ENCODE measurements at regions not wholly inside any gene's neighbourhood (a gene's known extent, or its start where the extent isn't known, plus 50 kb on each side); places are given as distances from the start of the nearest gene placed in this dataset.
A peak's percentile ranks its signal among the peaks of the same experiment; 100 is the strongest.

DNA sequence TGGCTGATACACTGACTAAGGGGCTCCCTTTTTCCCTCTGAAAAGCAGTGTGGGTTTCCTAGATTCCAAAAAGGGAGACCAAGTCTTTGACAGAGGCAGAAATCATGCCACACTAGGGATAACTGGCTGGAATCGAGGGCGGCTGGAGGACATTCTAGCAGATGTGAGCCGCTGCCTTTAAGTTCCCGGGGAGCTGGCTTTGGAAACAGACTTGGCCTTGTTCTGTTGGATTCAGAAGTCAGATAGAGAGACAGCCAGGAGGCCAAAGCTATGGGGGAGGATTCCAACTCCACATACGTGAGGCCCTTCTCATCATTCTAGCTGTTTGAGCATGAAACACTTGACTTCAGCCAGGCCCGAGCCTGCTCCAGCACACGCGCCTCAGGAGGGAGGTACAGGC, 109.9 kb upstream of the FOXC1 start:
- no peak overlapping the region for H3K27ac ChIP-seq (ENCODE audit: low read depth in 1 of 3, low read length in 2 of 3)
- FAIRE-seq (no peak), DNase-seq (no peak)
- H3K27me3 ChIP-seq (ENCODE audit: control insufficient read depth in 3 of 3, insufficient read depth in 3 of 3, low read length in 3 of 3) = peaks cover 0 to 3% (median 1%) of the 10 kb centered on the region in 3 donors
- no peak overlapping the region for H3K4me3 ChIP-seq (ENCODE audit: low read depth in 1 of 3, low read length in 3 of 3)
- no peaks in the 10 kb centered on the region for H3K4me1 ChIP-seq (ENCODE audit: control insufficient read depth in 3 of 3, insufficient read depth in 2 of 3, low read depth in 1 of 3, low read length in 2 of 3)
- peaks cover 0 to 9% of the 10 kb centered on the region in 2 donors for H3K9me3 ChIP-seq (ENCODE audit: control insufficient read depth in 2 of 2, insufficient read depth in 1 of 2, low read depth in 1 of 2, low read length in 1 of 2)
- WGBS, 3 donors = 81 to 85% (median 83%) methylated on average over 8 of the region's 8 CpGs
- H3K36me3 ChIP-seq (ENCODE audit: control insufficient read depth in 3 of 3, insufficient read depth in 2 of 3, low read depth in 1 of 3, low read length in 3 of 3) = no peaks in the 10 kb centered on the region

GRCh38 chr6:1500913-1501312, 108.8 kb upstream of the FOXC1 start:
- H3K4me1 ChIP-seq (ENCODE audit: control insufficient read depth in 3 of 3, insufficient read depth in 2 of 3, low read depth in 1 of 3, low read length in 2 of 3) = no peaks in the 10 kb centered on the region
- peaks cover 0 to 6% of the 10 kb centered on the region in 2 donors for H3K9me3 ChIP-seq (ENCODE audit: control insufficient read depth in 2 of 2, insufficient read depth in 1 of 2, low read depth in 1 of 2, low read length in 1 of 2)
- no peak overlapping the region for H3K27ac ChIP-seq (ENCODE audit: low read depth in 1 of 3, low read length in 2 of 3)
- no peaks in the 10 kb centered on the region for H3K36me3 ChIP-seq (ENCODE audit: control insufficient read depth in 3 of 3, insufficient read depth in 2 of 3, low read depth in 1 of 3, low read length in 3 of 3)
- H3K27me3 ChIP-seq (ENCODE audit: control insufficient read depth in 3 of 3, insufficient read depth in 3 of 3, low read length in 3 of 3) = peaks cover 0 to 3% (median 0%) of the 10 kb centered on the region in 3 donors
- H3K4me3 ChIP-seq (ENCODE audit: low read depth in 1 of 3, low read length in 3 of 3) = no peak overlapping the region
- FAIRE-seq (no peak), DNase-seq (peak; percentile 4 to 32)
- WGBS, 3 donors = 24 to 65% (median 45%) methylated on average over 11 of the region's 11 CpGs

DNA sequence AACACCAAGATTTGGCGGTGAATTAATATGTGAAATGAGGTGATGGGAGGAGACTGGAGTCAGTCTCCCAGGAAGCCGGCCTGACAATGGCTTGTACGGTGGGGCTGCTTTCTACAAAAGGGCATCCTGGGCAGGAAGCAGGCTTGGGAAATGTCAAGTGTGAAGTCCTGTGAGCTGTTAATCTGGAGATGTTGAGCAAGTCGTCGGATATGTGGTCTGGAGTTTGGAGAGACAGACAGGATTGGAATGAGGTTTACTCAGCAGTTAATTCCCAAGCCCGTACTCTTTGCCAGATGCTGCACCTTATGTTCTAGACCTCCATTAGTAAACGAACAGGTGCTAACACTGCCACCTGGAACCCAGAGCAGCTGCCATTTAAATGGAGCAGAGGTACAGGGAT, 107.7 kb upstream of the FOXC1 start:
- DNase-seq (no peak), FAIRE-seq (no peak)
- Histone ChIP-seq H3K4me3 (ENCODE audit: low read depth in 1 of 3, low read length in 3 of 3) (no peak overlapping the region), H3K27ac (ENCODE audit: low read depth in 1 of 3, low read length in 2 of 3) (no peak overlapping the region), H3K36me3 (ENCODE audit: control insufficient read depth in 3 of 3, insufficient read depth in 2 of 3, low read depth in 1 of 3, low read length in 3 of 3) (no peaks in the 10 kb centered on the region), H3K27me3 (ENCODE audit: control insufficient read depth in 3 of 3, insufficient read depth in 3 of 3, low read length in 3 of 3) (peaks cover 0 to 3% (median 0%) of the 10 kb centered on the region in 3 donors), H3K4me1 (ENCODE audit: control insufficient read depth in 3 of 3, insufficient read depth in 2 of 3, low read depth in 1 of 3, low read length in 2 of 3) (no peaks in the 10 kb centered on the region), H3K9me3 (ENCODE audit: control insufficient read depth in 2 of 2, insufficient read depth in 1 of 2, low read depth in 1 of 2, low read length in 1 of 2) (no peaks in the 10 kb centered on the region)
- WGBS, 3 donors = 69 to 78% (median 74%) methylated on average over 7 of the region's 7 CpGs

DNA sequence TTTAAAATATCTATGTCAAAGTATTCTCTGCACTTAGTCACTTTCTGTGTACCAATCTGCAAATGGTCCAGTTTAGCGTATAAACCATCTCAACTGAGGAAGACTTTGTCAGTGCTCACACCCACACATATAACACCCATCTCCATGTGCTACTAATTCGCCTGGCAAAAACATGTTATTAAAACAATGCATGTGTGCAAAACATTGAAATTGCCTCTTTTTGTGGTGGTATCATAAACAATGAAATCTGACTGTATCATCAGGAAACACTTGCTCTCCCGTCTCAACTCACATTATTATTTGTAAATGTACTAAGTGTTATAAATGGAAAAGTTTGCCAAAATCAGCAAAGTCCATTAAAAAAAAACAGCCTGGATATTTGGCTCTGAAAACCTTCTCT, 105.9 kb upstream of the FOXC1 start:
- Histone ChIP-seq H3K9me3 (ENCODE audit: control insufficient read depth in 2 of 2, insufficient read depth in 1 of 2, low read depth in 1 of 2, low read length in 1 of 2) (no peaks in the 10 kb centered on the region), H3K4me3 (ENCODE audit: low read depth in 1 of 3, low read length in 3 of 3) (no peak overlapping the region), H3K27ac (ENCODE audit: low read depth in 1 of 3, low read length in 2 of 3) (no peak overlapping the region), H3K36me3 (ENCODE audit: control insufficient read depth in 3 of 3, insufficient read depth in 2 of 3, low read depth in 1 of 3, low read length in 3 of 3) (no peaks in the 10 kb centered on the region), H3K4me1 (ENCODE audit: control insufficient read depth in 3 of 3, insufficient read depth in 2 of 3, low read depth in 1 of 3, low read length in 2 of 3) (no peaks in the 10 kb centered on the region), H3K27me3 (ENCODE audit: control insufficient read depth in 3 of 3, insufficient read depth in 3 of 3, low read length in 3 of 3) (peaks cover 0 to 3% (median 3%) of the 10 kb centered on the region in 3 donors)
- 53 to 69% (median 60%) methylated on average over 3 of the region's 3 CpGs for WGBS, 3 donors
- DNase-seq = no peak
- no peak for FAIRE-seq

GRCh38 chr6:1504465-1504864, 105.2 kb upstream of the FOXC1 start:
- FAIRE-seq (no peak), DNase-seq (no peak)
- Histone ChIP-seq H3K9me3 (ENCODE audit: control insufficient read depth in 2 of 2, insufficient read depth in 1 of 2, low read depth in 1 of 2, low read length in 1 of 2) (no peaks in the 10 kb centered on the region), H3K4me3 (ENCODE audit: low read depth in 1 of 3, low read length in 3 of 3) (no peak overlapping the region), H3K4me1 (ENCODE audit: control insufficient read depth in 3 of 3, insufficient read depth in 2 of 3, low read depth in 1 of 3, low read length in 2 of 3) (no peaks in the 10 kb centered on the region), H3K27me3 (ENCODE audit: control insufficient read depth in 3 of 3, insufficient read depth in 3 of 3, low read length in 3 of 3) (peaks cover 0 to 3% (median 3%) of the 10 kb centered on the region in 3 donors), H3K36me3 (ENCODE audit: control insufficient read depth in 3 of 3, insufficient read depth in 2 of 3, low read depth in 1 of 3, low read length in 3 of 3) (no peaks in the 10 kb centered on the region), H3K27ac (ENCODE audit: low read depth in 1 of 3, low read length in 2 of 3) (no peak overlapping the region)
- 72 to 90% (median 76%) methylated on average over 10 of the region's 10 CpGs for WGBS, 3 donors

DNA sequence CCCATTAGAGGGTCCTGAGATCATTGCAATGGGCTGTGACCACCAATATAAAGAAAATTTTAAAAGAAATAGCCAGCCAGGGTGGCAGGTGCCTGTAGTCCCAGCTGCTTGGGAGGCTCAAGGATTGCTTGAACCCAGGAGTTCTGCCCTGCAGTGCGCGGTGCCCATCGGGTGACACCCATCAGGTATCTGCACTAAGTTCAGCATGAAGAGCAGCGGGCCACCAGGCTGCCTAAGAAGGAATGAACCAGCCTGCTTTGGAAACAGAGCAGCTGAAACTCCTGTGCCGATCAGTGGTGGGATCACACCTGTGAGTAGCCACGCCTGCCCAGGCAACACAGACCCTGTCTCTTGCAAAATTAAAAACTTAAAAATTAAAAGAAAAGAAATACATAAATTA, 102.5 kb upstream of the FOXC1 start:
- no peak overlapping the region for H3K27ac ChIP-seq (ENCODE audit: low read depth in 1 of 3, low read length in 2 of 3)
- H3K27me3 ChIP-seq (ENCODE audit: control insufficient read depth in 3 of 3, insufficient read depth in 3 of 3, low read length in 3 of 3) = peaks cover 0 to 3% (median 3%) of the 10 kb centered on the region in 3 donors
- no peaks in the 10 kb centered on the region for H3K9me3 ChIP-seq (ENCODE audit: control insufficient read depth in 2 of 2, insufficient read depth in 1 of 2, low read depth in 1 of 2, low read length in 1 of 2)
- WGBS, 3 donors = 84 to 92% (median 90%) methylated on average over 6 of the region's 6 CpGs
- FAIRE-seq (no peak), DNase-seq (no peak)
- H3K36me3 ChIP-seq (ENCODE audit: control insufficient read depth in 3 of 3, insufficient read depth in 2 of 3, low read depth in 1 of 3, low read length in 3 of 3) = no peaks in the 10 kb centered on the region
- no peak overlapping the region for H3K4me3 ChIP-seq (ENCODE audit: low read depth in 1 of 3, low read length in 3 of 3)
- no peaks in the 10 kb centered on the region for H3K4me1 ChIP-seq (ENCODE audit: control insufficient read depth in 3 of 3, insufficient read depth in 2 of 3, low read depth in 1 of 3, low read length in 2 of 3)

GRCh38 chr6:1509241-1509640, 100.5 kb upstream of the FOXC1 start:
- no peaks in the 10 kb centered on the region for H3K36me3 ChIP-seq (ENCODE audit: control insufficient read depth in 3 of 3, insufficient read depth in 2 of 3, low read depth in 1 of 3, low read length in 3 of 3)
- no peaks in the 10 kb centered on the region for H3K9me3 ChIP-seq (ENCODE audit: control insufficient read depth in 2 of 2, insufficient read depth in 1 of 2, low read depth in 1 of 2, low read length in 1 of 2)
- WGBS, 3 donors = 76 to 78% (median 77%) methylated on average over 4 of the region's 4 CpGs
- H3K27ac ChIP-seq (ENCODE audit: low read depth in 1 of 3, low read length in 2 of 3) = no peak overlapping the region
- H3K27me3 ChIP-seq (ENCODE audit: control insufficient read depth in 3 of 3, insufficient read depth in 3 of 3, low read length in 3 of 3) = peaks cover 0 to 7% (median 3%) of the 10 kb centered on the region in 3 donors
- DNase-seq (no peak), FAIRE-seq (no peak)
- H3K4me3 ChIP-seq (ENCODE audit: low read depth in 1 of 3, low read length in 3 of 3) = no peak overlapping the region
- no peaks in the 10 kb centered on the region for H3K4me1 ChIP-seq (ENCODE audit: control insufficient read depth in 3 of 3, insufficient read depth in 2 of 3, low read depth in 1 of 3, low read length in 2 of 3)

DNA sequence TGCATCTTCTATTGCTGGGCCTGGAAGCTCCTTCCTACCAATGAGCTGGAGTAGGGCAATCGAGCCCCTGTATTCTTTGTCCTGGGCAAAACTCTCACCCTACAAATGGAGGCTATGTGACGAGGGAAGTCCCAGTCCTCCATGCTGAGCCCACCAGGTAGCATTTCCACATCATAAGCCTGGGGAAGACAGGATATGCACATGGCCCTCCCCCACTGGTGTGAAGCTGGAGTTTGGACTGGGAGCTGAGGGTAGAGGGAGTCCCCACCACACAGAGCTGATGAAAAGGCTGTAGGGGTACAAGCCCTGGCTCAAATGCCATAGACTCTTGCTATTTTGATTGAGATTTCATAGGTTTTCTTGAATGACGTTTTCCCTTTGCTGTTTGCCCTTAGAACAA, 99.5 kb upstream of the FOXC1 start:
- H3K27ac ChIP-seq (ENCODE audit: low read depth in 1 of 3, low read length in 2 of 3) = no peak overlapping the region
- H3K4me1 ChIP-seq (ENCODE audit: control insufficient read depth in 3 of 3, insufficient read depth in 2 of 3, low read depth in 1 of 3, low read length in 2 of 3) = no peaks in the 10 kb centered on the region
- DNase-seq (no peak), FAIRE-seq (no peak)
- H3K9me3 ChIP-seq (ENCODE audit: control insufficient read depth in 2 of 2, insufficient read depth in 1 of 2, low read depth in 1 of 2, low read length in 1 of 2) = no peaks in the 10 kb centered on the region
- WGBS, 3 donors = 76 to 81% (median 78%) methylated on average over 3 of the region's 3 CpGs
- H3K36me3 ChIP-seq (ENCODE audit: control insufficient read depth in 3 of 3, insufficient read depth in 2 of 3, low read depth in 1 of 3, low read length in 3 of 3) = no peaks in the 10 kb centered on the region
- H3K27me3 ChIP-seq (ENCODE audit: control insufficient read depth in 3 of 3, insufficient read depth in 3 of 3, low read length in 3 of 3) = peaks cover 0 to 4% (median 3%) of the 10 kb centered on the region in 3 donors
- H3K4me3 ChIP-seq (ENCODE audit: low read depth in 1 of 3, low read length in 3 of 3) = no peak overlapping the region

- Histone ChIP-seq H3K9me3 (ENCODE audit: control insufficient read depth in 2 of 2, insufficient read depth in 1 of 2, low read depth in 1 of 2, low read length in 1 of 2) (no peaks in the 10 kb centered on the region), H3K27me3 (ENCODE audit: control insufficient read depth in 3 of 3, insufficient read depth in 3 of 3, low read length in 3 of 3) (peaks cover 0 to 6% (median 3%) of the 10 kb centered on the region in 3 donors), H3K27ac (ENCODE audit: low read depth in 1 of 3, low read length in 2 of 3) (no peak overlapping the region), H3K4me3 (ENCODE audit: low read depth in 1 of 3, low read length in 3 of 3) (no peak overlapping the region), H3K36me3 (ENCODE audit: control insufficient read depth in 3 of 3, insufficient read depth in 2 of 3, low read depth in 1 of 3, low read length in 3 of 3) (no peaks in the 10 kb centered on the region), H3K4me1 (ENCODE audit: control insufficient read depth in 3 of 3, insufficient read depth in 2 of 3, low read depth in 1 of 3, low read length in 2 of 3) (no peaks in the 10 kb centered on the region)
- FAIRE-seq (no peak), DNase-seq (peak in 1 of 2 donors; percentile 21)
- WGBS, 3 donors = 49 to 60% (median 50%) methylated on average over 3 of the region's 3 CpGs
Measured at GRCh38 chr6:1513215-1513780, 96.4 kb upstream of the FOXC1 start.
